Esophagus muscularis mucosa (tissue), 4 donors: ENCODE measurements at regions not wholly inside any gene's neighbourhood (a gene's known extent, or its start where the extent isn't known, plus 50 kb on each side); places are given as distances from the start of the nearest gene placed in this dataset.

Experiments used
- DNase-seq: peaks from one replicate; pipeline ENCODE4 v3.0.0-alpha.2; 2017; ENCODE audit errors: extremely low spot score
- H3K27ac ChIP-seq, 4 donors: fragments of 200-600 bp; sonication (generic); replicated peaks in 1 of 4; 1 replicate in 3 of 4; 2 replicates in 1 of 4; pipeline ENCODE4 v1.5.1; 2016 to 2019; ENCODE audit warnings: mild to moderate bottlenecking in 1 of 4
- H3K27me3 ChIP-seq, 4 donors: fragments of 200-600 bp; sonication (generic); one replicate each; pipeline versions ENCODE4 v1.5.1 to v1.6.0; 2016 to 2019
- H3K36me3 ChIP-seq, 4 donors: fragments of 200-600 bp; sonication (generic); one replicate each; pipeline ENCODE4 v1.5.1; 2016 to 2019
- H3K4me1 ChIP-seq, 4 donors: fragments of 200-600 bp; sonication (generic); one replicate each; pipeline ENCODE4 v1.5.1; 2016 to 2019
- H3K4me3 ChIP-seq, 4 donors: fragments of 200-600 bp; sonication (generic); 1 replicate in 2 of 4; 2 replicates in 2 of 4; pipeline ENCODE4 v1.5.1; 2016 to 2019; ENCODE audit warnings: mild to moderate bottlenecking in 4 of 4, moderate library complexity in 1 of 4
- H3K9me3 ChIP-seq, 4 donors: fragments of 200-600 bp; sonication (generic); 1 replicate in 3 of 4; 2 replicates in 1 of 4; pipeline ENCODE4 v1.5.1; 2016 to 2019
- CTCF ChIP-seq, 3 experiments: fragments of 200-600 bp in 2 of 3; fragments of 450-650 bp in 1 of 3; sonication (generic) in 2 of 3; IDR thresholded peaks; one replicate each; pipeline ENCODE4 v1.5.1; 2017 to 2019; ENCODE audit warnings: antibody characterized with exemption in 3 of 3, mild to moderate bottlenecking in 2 of 3, moderate library complexity in 1 of 3
- EP300 ChIP-seq: sonication (generic); formaldehyde crosslinking; IDR thresholded peaks from one replicate; pipeline ENCODE4 v1.6.1; 2017; ENCODE audit warnings: antibody characterized with exemption
- POLR2A ChIP-seq: fragments of 450-650 bp; IDR thresholded peaks from one replicate; pipeline ENCODE4 v1.6.1; 2017; ENCODE audit warnings: antibody characterized with exemption, moderate library complexity, mild to moderate bottlenecking, low read depth
- POLR2AphosphoS5 ChIP-seq, 2 donors: sonication (generic); formaldehyde crosslinking; IDR thresholded peaks; one replicate each; pipeline ENCODE4 v1.6.1; 2017; ENCODE audit warnings: antibody characterized with exemption in 2 of 2
- WGBS: methylation state at CpG from one replicate; pipeline ENCODE4 v1.1.5; 2018; 5-methylcytosine and 5-hydroxymethylcytosine counted together
- intact Hi-C: fragments of 100-400 bp; cut with DNase I; formaldehyde crosslinking; loops from one replicate; pipeline ENCODE4 v1.15.1; 2023

GRCh38 chr7:117950601-117951260 is 77.5 kb upstream of the CTTNBP2 start:
- WGBS = 84% methylated on average over 6 of the region's 6 CpGs
- Histone ChIP-seq H3K4me3 (no peak overlapping the region), H3K36me3 (no peaks in the 10 kb centered on the region), H3K27me3 (no peaks in the 10 kb centered on the region), H3K4me1 (no peaks in the 10 kb centered on the region), H3K9me3 (peaks cover 0 to 7% (median 0%) of the 10 kb centered on the region in 4 donors), H3K27ac (no peak overlapping the region)
- TF ChIP-seq CTCF (IDR thresholded peaks at IDR 0.05) (no peak), POLR2A (no peak), POLR2AphosphoS5 (IDR thresholded peaks at IDR 0.05) (no peak), EP300 (no peak)
- DNase-seq = no peak
- intact Hi-C loops = no loop called here

- WGBS = 80% methylated on average over 5 of the region's 5 CpGs
- Histone ChIP-seq H3K4me1 (no peaks in the 10 kb centered on the region), H3K9me3 (peaks cover 0 to 7% (median 0%) of the 10 kb centered on the region in 4 donors), H3K4me3 (no peak overlapping the region), H3K36me3 (no peaks in the 10 kb centered on the region), H3K27ac (no peak overlapping the region), H3K27me3 (no peaks in the 10 kb centered on the region)
- intact Hi-C loops = no loop called here
- TF ChIP-seq POLR2AphosphoS5 (IDR thresholded peaks at IDR 0.05) (no peak), EP300 (no peak), POLR2A (no peak), CTCF (IDR thresholded peaks at IDR 0.05) (no peak)
- no peak for DNase-seq
These were observed 78.0 kb upstream of the CTTNBP2 start for GRCh38 chr7:117951285-117951684.

GRCh38 chr7:117951691-117952280 is 78.5 kb upstream of the CTTNBP2 start:
- Histone ChIP-seq H3K36me3 (no peaks in the 10 kb centered on the region), H3K9me3 (peaks cover 0 to 7% (median 0%) of the 10 kb centered on the region in 4 donors), H3K27ac (no peak overlapping the region), H3K27me3 (no peaks in the 10 kb centered on the region), H3K4me1 (no peaks in the 10 kb centered on the region), H3K4me3 (no peak overlapping the region)
- intact Hi-C loops = no loop called here
- no peak for DNase-seq
- 68% methylated on average over 4 of the region's 4 CpGs for WGBS
- no peak for TF ChIP-seq POLR2AphosphoS5 (IDR thresholded peaks at IDR 0.05)
- no peak for TF ChIP-seq POLR2A
- TF ChIP-seq EP300 = no peak
- no peak for TF ChIP-seq CTCF (IDR thresholded peaks at IDR 0.05)

GRCh38 chr7:117955046-117955445 is 81.8 kb upstream of the CTTNBP2 start:
- no peak for DNase-seq
- 78% methylated on average over 4 of the region's 4 CpGs for WGBS
- Histone ChIP-seq H3K4me1 (no peaks in the 10 kb centered on the region), H3K4me3 (no peak overlapping the region), H3K36me3 (no peaks in the 10 kb centered on the region), H3K9me3 (peaks cover 0 to 7% (median 0%) of the 10 kb centered on the region in 4 donors), H3K27me3 (no peaks in the 10 kb centered on the region), H3K27ac (no peak overlapping the region)
- no peak for TF ChIP-seq POLR2AphosphoS5 (IDR thresholded peaks at IDR 0.05)
- intact Hi-C loops = no loop called here

GRCh38 chr7:117960351-117960750 is 87.1 kb upstream of the CTTNBP2 start:
- no peak for TF ChIP-seq POLR2A
- TF ChIP-seq EP300 = no peak
- TF ChIP-seq POLR2AphosphoS5 (IDR thresholded peaks at IDR 0.05) = no peak
- no peak for TF ChIP-seq CTCF (IDR thresholded peaks at IDR 0.05)
- no peaks in the 10 kb centered on the region for H3K36me3 ChIP-seq

More at GRCh38 chr7:117960351-117960750, 87.1 kb upstream of the CTTNBP2 start:
- Histone ChIP-seq H3K4me3 (no peak overlapping the region), H3K27ac (peak overlapping the region in 1 of 4 donors; percentile 32), H3K27me3 (no peaks in the 10 kb centered on the region), H3K9me3 (no peaks in the 10 kb centered on the region), H3K4me1 (peaks cover 0 to 20% (median 4%) of the 10 kb centered on the region in 4 donors)
- intact Hi-C loops = no loop called here
- no peak for DNase-seq
